ENCODE measurements at regions not wholly inside any gene's neighbourhood (a gene's known extent, or its start where the extent isn't known, plus 50 kb on each side); places are given as distances from the start of the nearest gene placed in this dataset.

- Histone ChIP-seq H3K27ac (ENCODE audit: extremely low read length, insufficient read depth, low read length) (no peak overlapping the region), H2AFZ (ENCODE audit: low read length) (no peak overlapping the region)
- 0% methylated on average over 1 of the region's 1 CpG for WGBS (ENCODE audit: low lambda C conversion rate)
Measured at GRCh38 chr7:15000157-15000556, 97.6 kb upstream of the DGKB start.

GRCh38 chr7:14999331-14999730, 96.8 kb upstream of the DGKB start:
- BruUV-seq (replicated peaks): no TSS peak
- no peak for FAIRE-seq
- Histone ChIP-seq H3K36me3 (replicated peaks in 1 of 2; ENCODE audit: control insufficient read depth in 1 of 2, insufficient read depth in 2 of 2, low read length in 2 of 2) (no peaks in the 10 kb centered on the region), H3K9me3 (ENCODE audit: low read length) (no peaks in the 10 kb centered on the region), H3K27me3 (ENCODE audit: control insufficient read depth in 1 of 2, insufficient read depth in 2 of 2, low read length in 2 of 2) (no peaks in the 10 kb centered on the region), H4K20me1 (ENCODE audit: insufficient read depth, low read length) (no peaks in the 10 kb centered on the region), H2AFZ (ENCODE audit: low read length) (no peak overlapping the region), H3K79me2 (ENCODE audit: insufficient read depth, low read length) (no peaks in the 10 kb centered on the region), H3K4me2 (ENCODE audit: low read depth, low read length) (no peak overlapping the region), H3K9ac (ENCODE audit: insufficient read depth, low read depth, low read length) (no peak overlapping the region), H3K4me3 (replicated peaks in 1 of 3; ENCODE audit: insufficient read depth in 1 of 3, low read depth in 2 of 3, low read length in 3 of 3) (no peak overlapping the region), H3K27ac (ENCODE audit: extremely low read length, insufficient read depth, low read length) (no peak overlapping the region), H3K4me1 (ENCODE audit: insufficient read depth, low read length) (peaks cover 10% of the 10 kb centered on the region; the same call in 1 of the 2 replicates)
- no peak for ATAC-seq
- no peak for DNase-seq (ENCODE audit: low spot score)
- WGBS (ENCODE audit: low lambda C conversion rate): 29% methylated on average over 2 of the region's 2 CpGs
- TF ChIP-seq EHMT2 (IDR thresholded peaks at IDR 0.05; ENCODE audit: borderline replicate concordance, low read depth, low read length): no peak
- TF ChIP-seq HOXA3 (CRISPR knock-in tag; IDR thresholded peaks at IDR 0.05): no peak
- TF ChIP-seq TBP (CRISPR knock-in tag; IDR thresholded peaks at IDR 0.05): no peak
- no peak for TF ChIP-seq RELA (CRISPR knock-in tag; IDR thresholded peaks at IDR 0.05)
- no peak for TF ChIP-seq ZC3H4 (CRISPR knock-in tag; IDR thresholded peaks at IDR 0.05; ENCODE audit: borderline replicate concordance)
- no peak for TF ChIP-seq ATF2 (CRISPR knock-in tag; IDR thresholded peaks at IDR 0.05)
- no peak for TF ChIP-seq ZMAT3 (CRISPR knock-in tag; conservative IDR thresholded peaks at IDR 0.05)
- POLR2A ChIA-PET: no interaction called here
- CTCF ChIA-PET (ENCODE audit: low intra/inter-chr PET ratio, low total read pairs): no interaction called here
- in situ Hi-C loops (cut with HindIII; ENCODE audit: extremely low pct_ligation_motif_present, low pct_unique_long_range_greater_than_20kb) (no loop called here), intact Hi-C loops (cut with micrococcal nuclease; ENCODE audit: unreplicated experiment) (no loop called here)

More at GRCh38 chr7:15000157-15000556, 97.6 kb upstream of the DGKB start:
- no peaks in the 10 kb centered on the region for H3K27me3 ChIP-seq (ENCODE audit: control insufficient read depth in 1 of 2, insufficient read depth in 2 of 2, low read length in 2 of 2)
- H3K9me3 ChIP-seq (ENCODE audit: low read length): no peaks in the 10 kb centered on the region
- H3K4me1 ChIP-seq (ENCODE audit: insufficient read depth, low read length): peaks cover 10% of the 10 kb centered on the region; the same call in 1 of the 2 replicates
- no peak for FAIRE-seq
- H3K79me2 ChIP-seq (ENCODE audit: insufficient read depth, low read length): no peaks in the 10 kb centered on the region
- no TSS peak for BruUV-seq (replicated peaks)
- no peak overlapping the region for H3K9ac ChIP-seq (ENCODE audit: insufficient read depth, low read depth, low read length)
- POLR2A ChIA-PET: no interaction called here
- H3K4me3 ChIP-seq (replicated peaks in 1 of 3; ENCODE audit: insufficient read depth in 1 of 3, low read depth in 2 of 3, low read length in 3 of 3): no peak overlapping the region
- peak; percentile 12 for DNase-seq (ENCODE audit: low spot score)
- ATAC-seq: peak; percentile 74
- CTCF ChIA-PET (ENCODE audit: low intra/inter-chr PET ratio, low total read pairs): no interaction called here
- intact Hi-C loops (cut with micrococcal nuclease; ENCODE audit: unreplicated experiment) (no loop called here), in situ Hi-C loops (cut with HindIII; ENCODE audit: extremely low pct_ligation_motif_present, low pct_unique_long_range_greater_than_20kb) (loop anchor here (25.0 kb wide), 2 partner anchors 1062 to 1713 kb away; no protein-coding TSS in a partner anchor)
- no peaks in the 10 kb centered on the region for H4K20me1 ChIP-seq (ENCODE audit: insufficient read depth, low read length)
- no peak overlapping the region for H3K4me2 ChIP-seq (ENCODE audit: low read depth, low read length)
- H3K36me3 ChIP-seq (replicated peaks in 1 of 2; ENCODE audit: control insufficient read depth in 1 of 2, insufficient read depth in 2 of 2, low read length in 2 of 2): no peaks in the 10 kb centered on the region
- TF ChIP-seq HNF4A (CRISPR knock-in tag; IDR thresholded peaks at IDR 0.05) (peak; percentile 52), ZNF7 (CRISPR knock-in tag; IDR thresholded peaks at IDR 0.05) (0 out of 2 replicates have a peak, but pooled peaks have one; percentile 21), GPN1 (CRISPR knock-in tag; IDR thresholded peaks at IDR 0.05; ENCODE audit: borderline replicate concordance) (no peak)

Measured in HepG2 (cell line).